PFSK-1 (cell line): ENCODE measurements at regions not wholly inside any gene's neighbourhood (a gene's known extent, or its start where the extent isn't known, plus 50 kb on each side); places are given as distances from the start of the nearest gene placed in this dataset.

Experiments used
- FOXP2 ChIP-seq: optimal IDR thresholded peaks from 2 replicates; pipeline ENCODE3; 2011; ENCODE audit warnings: borderline replicate concordance, control low read depth, inconsistent platforms; ENCODE audit not compliant: insufficient read depth; ENCODE audit errors: extremely low read length, extremely low read depth
- POLR2AphosphoS5 ChIP-seq: IDR thresholded peaks from 2 replicates; pipeline ENCODE4 v1.6.1; 2012; ENCODE audit warnings: low read depth, mild to moderate bottlenecking, control low read depth, low read length, moderate library complexity
- REST ChIP-seq, 2 experiments: IDR thresholded peaks; 2 replicates each; pipeline versions ENCODE4 v1.6.1 to v1.8.0; 2011 to 2012; ENCODE audit warnings: low read depth in 2 of 2, low read length in 2 of 2, control low read depth in 1 of 2, inconsistent platforms in 1 of 2, mild to moderate bottlenecking in 1 of 2, moderate library complexity in 1 of 2; ENCODE audit not compliant: insufficient read depth in 1 of 2
- SIN3A ChIP-seq: IDR thresholded peaks from 2 replicates; pipeline ENCODE4 v1.6.1; 2012; ENCODE audit warnings: mild to moderate bottlenecking, low read length, moderate library complexity, borderline replicate concordance; ENCODE audit not compliant: insufficient read depth
- TAF1 ChIP-seq: IDR thresholded peaks from 2 replicates; pipeline ENCODE4 v1.6.1; 2012; ENCODE audit warnings: low read length, control low read depth, borderline replicate concordance; ENCODE audit not compliant: insufficient read depth

- TF ChIP-seq POLR2AphosphoS5 (no peak), REST (IDR thresholded peaks at IDR 0.05; ENCODE audit: insufficient read depth in 1 of 2, low read depth in 2 of 2, low read length in 2 of 2) (no peak), TAF1 (no peak), FOXP2 (no peak), SIN3A (no peak)
These were observed 133.7 kb upstream of the CTTNBP2NL start for GRCh38 chr1:112262316-112262715.

GRCh38 chr1:112263042-112263441, 133.0 kb upstream of the CTTNBP2NL start:
- TF ChIP-seq FOXP2 (no peak), TAF1 (no peak), REST (IDR thresholded peaks at IDR 0.05; ENCODE audit: insufficient read depth in 1 of 2, low read depth in 2 of 2, low read length in 2 of 2) (no peak), SIN3A (no peak), POLR2AphosphoS5 (no peak)

GRCh38 chr1:112263453-112263852, 132.6 kb upstream of the CTTNBP2NL start:
- no peak for TF ChIP-seq POLR2AphosphoS5
- TF ChIP-seq REST (IDR thresholded peaks at IDR 0.05; ENCODE audit: insufficient read depth in 1 of 2, low read depth in 2 of 2, low read length in 2 of 2): no peak

GRCh38 chr1:112264010-112264409, 132.0 kb upstream of the CTTNBP2NL start:
- TF ChIP-seq REST (IDR thresholded peaks at IDR 0.05; ENCODE audit: insufficient read depth in 1 of 2, low read depth in 2 of 2, low read length in 2 of 2) (no peak), FOXP2 (no peak), TAF1 (no peak), POLR2AphosphoS5 (no peak), SIN3A (no peak)

- TF ChIP-seq POLR2AphosphoS5 (no peak), TAF1 (no peak), SIN3A (no peak), REST (IDR thresholded peaks at IDR 0.05; ENCODE audit: insufficient read depth in 1 of 2, low read depth in 2 of 2, low read length in 2 of 2) (no peak), FOXP2 (no peak)
These were observed 131.5 kb upstream of the CTTNBP2NL start for GRCh38 chr1:112264553-112264952.
